Psoas muscle (tissue), 7 donors: ENCODE measurements at regions not wholly inside any gene's neighbourhood (a gene's known extent, or its start where the extent isn't known, plus 50 kb on each side); places are given as distances from the start of the nearest gene placed in this dataset.

ENCODE experiments used
- ATAC-seq, 4 donors: fragments of 200-7000 bp; cut with Tn5 transposase; one replicate each; pipeline ENCODE4 v1.9.1; 2020; ENCODE audit warnings: moderate library complexity in 3 of 4, mild to moderate bottlenecking in 2 of 4
- DNase-seq, 2 donors: peaks; one replicate each; pipeline ENCODE4 v3.0.0-alpha.2; 2020
- H3K27ac ChIP-seq: fragments of 200-600 bp; one replicate; pipeline ENCODE4 v1.8.0; 2022
- H3K27me3 ChIP-seq, 3 donors: fragments of 200-600 bp in 1 of 3; one replicate each; pipeline versions ENCODE4 v1.6.1 to v1.8.0; 2013 to 2022; ENCODE audit warnings: low read length in 2 of 3, mild to moderate bottlenecking in 2 of 3, moderate library complexity in 1 of 3; ENCODE audit not compliant: insufficient read depth in 3 of 3
- H3K36me3 ChIP-seq, 2 donors: fragments of 200-600 bp in 1 of 2; one replicate each; pipeline versions ENCODE4 v1.6.1 to v1.8.0; 2013 to 2022; ENCODE audit warnings: low read depth in 1 of 2, mild to moderate bottlenecking in 1 of 2, moderate library complexity in 1 of 2; ENCODE audit not compliant: insufficient read depth in 1 of 2
- H3K4me1 ChIP-seq: fragments of 200-600 bp; one replicate; pipeline ENCODE4 v1.8.0; 2022
- H3K4me3 ChIP-seq: fragments of 200-600 bp; one replicate; pipeline ENCODE4 v1.8.0; 2022; ENCODE audit warnings: mild to moderate bottlenecking
- H3K9me3 ChIP-seq: fragments of 200-600 bp; one replicate; pipeline ENCODE4 v1.8.0; 2022
- CTCF ChIP-seq: fragments of 200-600 bp; IDR thresholded peaks from one replicate; pipeline ENCODE4 v1.8.0; 2022; ENCODE audit warnings: antibody characterized with exemption
- WGBS, 3 donors: extraction: QIAGEN DNeasy Blood & Tissue Kit; methylation state at CpG; one replicate each; pipeline versions ENCODE4 v1.1.6 to v1.1.7; 2013; 5-methylcytosine and 5-hydroxymethylcytosine counted together
- intact Hi-C, 2 donors: fragments of 100-400 bp; cut with DNase I; formaldehyde crosslinking; loops; one replicate each; pipeline versions ENCODE4 v1.11.0 to v1.14.2; 2022
- donor health status: healthy with polysubstance abuse.
- donor health status: DM: no; HTN: no; CAD: no; lungs with moderate emphysema.
- donor health status: Bipolar disorder and iron deficiency.
- donor health status: healthy.
- donor health status: DM: yes; HTN: yes; CAD: no.
- donor health status: DM: no; HTN: no; CAD: no.
- donor health status: DM: yes; HTN: yes; CAD: no.

- H3K27ac ChIP-seq = no peak overlapping the region
- WGBS, 3 donors = 77 to 96% (median 96%) methylated on average over 3 to 4 of the region's 4 CpGs
- ATAC-seq = no peak
- no peak overlapping the region for H3K4me3 ChIP-seq
- H3K36me3 ChIP-seq = no peaks in the 10 kb centered on the region
- no peak for TF ChIP-seq CTCF
- no peaks in the 10 kb centered on the region for H3K27me3 ChIP-seq
- intact Hi-C loops = no loop called here
- no peaks in the 10 kb centered on the region for H3K4me1 ChIP-seq
- no peaks in the 10 kb centered on the region for H3K9me3 ChIP-seq
- no peak for DNase-seq
Measured at GRCh38 chr15:95059346-95059905, 828.1 kb downstream of the MCTP2 start.

DNA sequence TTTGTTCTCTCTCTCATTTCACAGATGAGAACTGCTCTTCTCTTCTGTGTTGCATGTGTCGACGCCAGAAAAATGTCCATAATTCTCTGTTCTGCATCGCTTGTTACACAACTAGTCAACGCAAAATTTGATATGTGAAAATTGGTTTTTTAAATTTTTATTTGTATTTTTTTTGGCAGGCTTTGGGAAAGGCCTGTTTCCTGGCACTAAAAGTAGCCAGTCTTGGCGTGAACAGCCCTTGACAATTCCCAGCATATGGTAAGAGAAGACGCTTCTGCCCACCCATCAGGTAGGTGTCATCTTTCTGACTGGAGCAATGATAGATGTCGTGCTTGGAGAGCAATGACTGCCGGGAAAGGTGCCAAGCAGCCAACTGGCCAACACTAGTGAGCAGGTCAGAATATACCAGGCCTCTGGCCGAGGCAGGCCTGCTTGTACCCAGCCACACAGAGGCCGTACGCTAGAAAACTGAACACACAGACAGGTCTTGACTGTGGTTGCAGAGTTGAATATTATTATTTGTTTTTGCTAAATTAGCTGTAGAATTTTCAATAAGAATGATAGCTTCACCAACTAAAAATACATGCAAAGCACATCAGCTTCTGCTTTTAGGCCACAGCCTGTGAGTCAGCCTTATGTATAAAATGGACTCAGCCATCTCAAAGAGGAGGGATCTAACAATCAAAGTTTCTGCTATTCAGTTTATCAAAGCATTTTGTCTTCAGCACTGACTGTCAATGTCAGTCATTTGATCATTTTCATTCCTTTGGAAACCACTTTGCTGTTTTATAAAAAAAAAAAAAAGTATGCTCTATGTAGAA is 837.5 kb downstream of the MCTP2 start:
- no peak overlapping the region for H3K4me3 ChIP-seq
- WGBS, 3 donors = 37 to 54% (median 42%) methylated on average over 11 of the region's 11 CpGs
- peak overlapping the region; percentile 21 for H3K27ac ChIP-seq
- H3K4me1 ChIP-seq = peaks cover 14% of the 10 kb centered on the region
- ATAC-seq = peak in 3 of 4 donors; percentile 83 to 94 (median 89)
- H3K9me3 ChIP-seq = no peaks in the 10 kb centered on the region
- peak; percentile 27 to 61 for DNase-seq
- intact Hi-C loops = no loop called here
- H3K36me3 ChIP-seq = no peaks in the 10 kb centered on the region
- H3K27me3 ChIP-seq = no peaks in the 10 kb centered on the region
- no peak for TF ChIP-seq CTCF

- H3K36me3 ChIP-seq = no peaks in the 10 kb centered on the region
- no peak for TF ChIP-seq CTCF
- no peak overlapping the region for H3K27ac ChIP-seq
- H3K4me3 ChIP-seq = no peak overlapping the region
- H3K9me3 ChIP-seq = no peaks in the 10 kb centered on the region
- H3K27me3 ChIP-seq = no peaks in the 10 kb centered on the region
- ATAC-seq (no peak), DNase-seq (no peak)
- WGBS, 3 donors = 71 to 83% (median 80%) methylated on average over 13 of the region's 13 CpGs
- intact Hi-C loops = no loop called here
- H3K4me1 ChIP-seq = no peaks in the 10 kb centered on the region
Measured at GRCh38 chr15:95075792-95076677, 844.7 kb downstream of the MCTP2 start.

- Histone ChIP-seq H3K27me3 (no peaks in the 10 kb centered on the region), H3K4me3 (no peak overlapping the region), H3K9me3 (no peaks in the 10 kb centered on the region), H3K27ac (no peak overlapping the region), H3K36me3 (no peaks in the 10 kb centered on the region), H3K4me1 (no peaks in the 10 kb centered on the region)
- ATAC-seq (no peak), DNase-seq (no peak)
- intact Hi-C loops = no loop called here
- TF ChIP-seq CTCF = no peak
Measured at GRCh38 chr15:95076678-95076990, 845.3 kb downstream of the MCTP2 start.
